H1 (cell line): ENCODE measurements at regions not wholly inside any gene's neighbourhood (a gene's known extent, or its start where the extent isn't known, plus 50 kb on each side); places are given as distances from the start of the nearest gene placed in this dataset.

ENCODE experiments used
- CTCF ChIA-PET: fragments of 300-600 bp; sonication (Branson Sonifier 250); formaldehyde crosslinking; loops from one replicate; lab custom pipeline; 2021; ENCODE audit not compliant: partially characterized antibody; lab: Charles Lee
- POLR2A ChIA-PET: fragments of 300-600 bp; sonication (Branson Sonifier 250); formaldehyde crosslinking; loops from one replicate; lab custom pipeline; 2021; ENCODE audit warnings: inconsistent platforms; ENCODE audit not compliant: partially characterized antibody; lab: Charles Lee
- DNase-seq, 2 experiments: peaks; one replicate each; pipeline versions ENCODE4 v3.0.0 to v3.0.0-alpha.2; 2010 to 2022; ENCODE audit warnings: low spot score in 2 of 2, low read depth in 1 of 2, mixed read lengths in 1 of 2
- FAIRE-seq: peaks from 2 replicates; lab custom pipeline; 2011; peaks lifted over from hg19 to GRCh38; lab: Jason Lieb, UNC
- H2AFZ ChIP-seq: 2 replicates; pipeline ENCODE4 v1.8.1; 2012; ENCODE audit warnings: low read length, inconsistent platforms
- H2AK5ac ChIP-seq: 2 replicates; pipeline ENCODE4 v1.6.1; 2013; ENCODE audit warnings: low read depth, low read length
- H2BK120ac ChIP-seq: replicated peaks from 2 replicates; pipeline ENCODE3; 2013; ENCODE audit warnings: low read depth, low read length, inconsistent platforms
- H2BK12ac ChIP-seq: 2 replicates; pipeline ENCODE4 v1.6.1; 2013; ENCODE audit warnings: low read depth, low read length
- H2BK15ac ChIP-seq: 2 replicates; pipeline ENCODE4 v1.6.1; 2013; ENCODE audit warnings: low read length
- H2BK20ac ChIP-seq: 2 replicates; pipeline ENCODE4 v1.6.1; 2013; ENCODE audit warnings: low read length
- H2BK5ac ChIP-seq: 2 replicates; pipeline ENCODE4 v1.6.1; 2013; ENCODE audit warnings: low read depth, low read length
- H3K14ac ChIP-seq: 2 replicates; pipeline ENCODE4 v1.6.1; 2013; ENCODE audit warnings: inconsistent platforms; ENCODE audit not compliant: insufficient read length
- H3K18ac ChIP-seq: 2 replicates; pipeline ENCODE4 v1.6.1; 2013; ENCODE audit warnings: low read length; ENCODE audit errors: extremely low read depth
- H3K23ac ChIP-seq: 2 replicates; pipeline ENCODE4 v1.6.1; 2013; ENCODE audit warnings: inconsistent platforms; ENCODE audit not compliant: insufficient read length
- H3K23me2 ChIP-seq: 2 replicates; pipeline ENCODE4 v1.6.1; 2013; ENCODE audit warnings: low read depth, low read length
- H3K27ac ChIP-seq: 2 replicates; pipeline ENCODE4 v1.6.1; 2011; ENCODE audit warnings: low read depth, low read length, inconsistent platforms
- H3K27me3 ChIP-seq, 4 experiments: replicated peaks in 1 of 4; 1 replicate in 1 of 4; 2 replicates in 3 of 4; pipeline versions ENCODE4 v1.6.1 to v1.8.1; 2011 to 2013; ENCODE audit warnings: low read length in 3 of 4, mild to moderate bottlenecking in 3 of 4, inconsistent platforms in 2 of 4, mixed read lengths in 2 of 4, moderate library complexity in 1 of 4; ENCODE audit not compliant: control insufficient read depth in 3 of 4, insufficient read depth in 3 of 4; ENCODE audit errors: extremely low read depth in 1 of 4
- H3K36me3 ChIP-seq, 4 experiments: 2 replicates each; pipeline versions ENCODE4 v1.6.1 to v1.8.1; 2011 to 2013; ENCODE audit warnings: mild to moderate bottlenecking in 4 of 4, low read length in 3 of 4, moderate library complexity in 2 of 4, control low read depth in 1 of 4, inconsistent platforms in 1 of 4; ENCODE audit not compliant: insufficient read depth in 4 of 4, control insufficient read depth in 2 of 4
- H3K4ac ChIP-seq: replicated peaks from 2 replicates; pipeline ENCODE3; 2013; ENCODE audit warnings: low read length, low read depth, mixed read lengths, inconsistent platforms; ENCODE audit not compliant: insufficient read length
- H3K4me1 ChIP-seq, 4 experiments: replicated peaks in 1 of 4; 1 replicate in 1 of 4; 2 replicates in 3 of 4; pipeline versions ENCODE4 v1.6.1 to v1.8.1; 2011 to 2013; ENCODE audit warnings: low read length in 3 of 4, inconsistent platforms in 2 of 4, mixed read lengths in 1 of 4; ENCODE audit not compliant: insufficient read depth in 4 of 4, control insufficient read depth in 3 of 4
- H3K4me2 ChIP-seq, 2 experiments: 2 replicates each; pipeline versions ENCODE4 v1.6.1 to v1.8.1; 2011 to 2013; ENCODE audit warnings: low read depth in 2 of 2, low read length in 2 of 2, control low read depth in 1 of 2, inconsistent platforms in 1 of 2, mild to moderate bottlenecking in 1 of 2; ENCODE audit not compliant: insufficient read depth in 1 of 2
- H3K4me3 ChIP-seq, 4 experiments: fragments of 200-600, 300-600 bp in 1 of 4; sonication (generic), shearing (Covaris generic), sonication (Bioruptor Twin) in 1 of 4; 2 replicates each; pipeline versions ENCODE4 v1.5.1 to v1.8.1; 2011 to 2016; ENCODE audit warnings: low read length in 4 of 4, low read depth in 3 of 4, control low read depth in 2 of 4, inconsistent platforms in 2 of 4, mild to moderate bottlenecking in 2 of 4, mixed read lengths in 1 of 4, moderate library complexity in 1 of 4; ENCODE audit not compliant: insufficient read depth in 2 of 4; ENCODE audit errors: extremely low read depth in 1 of 4
- H3K56ac ChIP-seq: replicated peaks from 2 replicates; pipeline ENCODE3; 2013; ENCODE audit warnings: low read depth, mild to moderate bottlenecking, mixed read lengths, low read length, inconsistent platforms; ENCODE audit not compliant: insufficient read length
- H3K79me1 ChIP-seq: 2 replicates; pipeline ENCODE4 v1.6.1; 2013; ENCODE audit warnings: low read depth, low read length, control low read depth
- H3K79me2 ChIP-seq, 2 experiments: 2 replicates each; pipeline versions ENCODE4 v1.6.1 to v1.8.1; 2012 to 2013; ENCODE audit warnings: low read length in 2 of 2, mild to moderate bottlenecking in 2 of 2, inconsistent platforms in 1 of 2; ENCODE audit not compliant: insufficient read depth in 2 of 2, control insufficient read depth in 1 of 2
- H3K9ac ChIP-seq, 4 experiments: replicated peaks in 1 of 4; 1 replicate in 1 of 4; 2 replicates in 3 of 4; pipeline versions ENCODE4 v1.6.1 to v1.8.1; 2011 to 2013; ENCODE audit warnings: low read depth in 3 of 4, low read length in 3 of 4, control low read depth in 2 of 4, mild to moderate bottlenecking in 2 of 4, moderate library complexity in 2 of 4, inconsistent platforms in 1 of 4; ENCODE audit errors: extremely low read depth in 1 of 4
- H3K9me3 ChIP-seq, 2 experiments: 2 replicates each; pipeline versions ENCODE4 v1.6.1 to v1.8.1; 2012 to 2013; ENCODE audit warnings: mild to moderate bottlenecking in 2 of 2, moderate library complexity in 2 of 2, control low read depth in 1 of 2, inconsistent platforms in 1 of 2, low read depth in 1 of 2, low read length in 1 of 2, mixed read lengths in 1 of 2; ENCODE audit not compliant: insufficient read depth in 2 of 2
- H4K20me1 ChIP-seq, 2 experiments: replicated peaks in 1 of 2; 2 replicates each; pipeline versions ENCODE3 to v1.8.1; 2011 to 2013; ENCODE audit warnings: inconsistent platforms in 2 of 2, low read length in 2 of 2, mild to moderate bottlenecking in 1 of 2; ENCODE audit not compliant: insufficient read depth in 2 of 2, control insufficient read depth in 1 of 2
- H4K5ac ChIP-seq: 2 replicates; pipeline ENCODE4 v1.6.1; 2013; ENCODE audit warnings: low read length, low read depth, mixed read lengths, inconsistent platforms; ENCODE audit not compliant: insufficient read length
- H4K8ac ChIP-seq: 2 replicates; pipeline ENCODE4 v1.8.0; 2013; ENCODE audit warnings: mild to moderate bottlenecking, moderate library complexity, low read length, inconsistent platforms; ENCODE audit not compliant: insufficient read depth; ENCODE audit errors: extremely low read depth
- H4K91ac ChIP-seq: replicated peaks from 2 replicates; pipeline ENCODE3; 2013; ENCODE audit warnings: low read length, mixed read lengths, inconsistent platforms; ENCODE audit not compliant: insufficient read length
- BCL11A ChIP-seq, 2 experiments: IDR thresholded peaks; one replicate each; pipeline ENCODE4 v1.6.1; 2011; ENCODE audit warnings: low read depth in 2 of 2, low read length in 2 of 2, mild to moderate bottlenecking in 2 of 2
- BRCA1 ChIP-seq: IDR thresholded peaks from 2 replicates; pipeline ENCODE4 v1.6.1; 2012; ENCODE audit warnings: low read depth, low read length, improper control_type of control experiment
- JUND ChIP-seq: IDR thresholded peaks from 2 replicates; pipeline ENCODE4 v1.6.1; 2011; ENCODE audit warnings: mild to moderate bottlenecking, improper control_type of control experiment, low read length
- POLR2A ChIP-seq, 2 experiments: IDR thresholded peaks; 1 replicate in 1 of 2; 2 replicates in 1 of 2; pipeline ENCODE4 v1.6.1; 2011; ENCODE audit warnings: low read depth in 2 of 2, low read length in 2 of 2, mild to moderate bottlenecking in 2 of 2; ENCODE audit errors: control extremely low read depth in 1 of 2
- RAD21 ChIP-seq, 2 experiments: IDR thresholded peaks in 1 of 2; conservative IDR thresholded peaks in 1 of 2; 2 replicates each; pipeline ENCODE4 v1.6.1; 2011; ENCODE audit warnings: low read depth in 2 of 2, low read length in 2 of 2, improper control_type of control experiment in 1 of 2, inconsistent platforms in 1 of 2, mild to moderate bottlenecking in 1 of 2, moderate library complexity in 1 of 2
- TEAD4 ChIP-seq: IDR thresholded peaks from 2 replicates; pipeline ENCODE4 v1.6.1; 2012; ENCODE audit warnings: low read depth, low read length, inconsistent platforms, mixed read lengths
- WGBS, 2 experiments: shearing (Covaris generic) in 1 of 2; methylation state at CpG; one replicate each; pipeline versions ENCODE4 v1.1.6 to v1.1.7; 2013 to 2015; ENCODE audit warnings: low lambda C conversion rate in 2 of 2, mixed read lengths in 2 of 2, inconsistent platforms in 1 of 2, low coverage in 1 of 2, missing lambda C conversion rate in 1 of 2; ENCODE audit not compliant: insufficient replicate concordance in 2 of 2, insufficient coverage in 1 of 2, insufficient read length in 1 of 2; ENCODE audit errors: extremely low coverage in 1 of 2, missing lambda C conversion rate in 1 of 2; 5-methylcytosine and 5-hydroxymethylcytosine counted together

DNA sequence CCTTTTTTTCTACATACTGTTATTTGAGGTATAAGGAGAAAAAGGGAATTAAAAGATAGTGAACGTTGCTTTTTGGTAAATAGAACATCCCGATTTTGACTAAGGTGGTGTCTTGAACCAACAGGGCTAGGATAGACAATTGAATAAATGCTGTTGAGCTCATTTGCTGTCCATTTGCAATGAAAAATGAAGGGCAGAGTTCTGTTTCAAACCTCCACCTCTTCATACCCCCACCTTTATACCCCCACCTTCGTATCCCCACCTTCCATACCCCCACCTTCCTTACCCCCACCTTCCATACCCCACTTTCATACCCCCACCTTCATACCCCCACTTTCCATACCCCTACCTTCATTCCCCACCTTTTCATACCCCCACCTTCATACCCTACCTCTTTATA, 93.4 kb upstream of the NAA20 start:
- WGBS, 2 experiments = 83 to 100% methylated on average over 1 to 2 of the region's 3 CpGs
- no peak for TF ChIP-seq JUND
- TF ChIP-seq RAD21 (IDR thresholded peaks at IDR 0.05 in 1 of 2, conservative IDR thresholded peaks at IDR 0.05 in 1 of 2; ENCODE audit: low read depth in 2 of 2, low read length in 2 of 2) = no peak
- no peak for TF ChIP-seq BCL11A (IDR thresholded peaks at IDR 0.05; ENCODE audit: low read depth in 2 of 2, low read length in 2 of 2)
- no peak for TF ChIP-seq TEAD4
- no peak for TF ChIP-seq BRCA1
- no peak for TF ChIP-seq POLR2A (IDR thresholded peaks at IDR 0.05; ENCODE audit: control extremely low read depth in 1 of 2, low read depth in 2 of 2, low read length in 2 of 2)

More for the DNA sequence above, 93.4 kb upstream of the NAA20 start:
- H2BK12ac ChIP-seq = no peak overlapping the region
- no peak overlapping the region for H2BK120ac ChIP-seq
- no peaks in the 10 kb centered on the region; a peak in 1 of 7 replicates for H3K27me3 ChIP-seq
- ChIA-PET CTCF (no interaction called here), POLR2A (no interaction called here)
- H2AK5ac ChIP-seq = no peak overlapping the region
- H3K9me3 ChIP-seq = no peaks in the 10 kb centered on the region
- H2BK15ac ChIP-seq = no peak overlapping the region
- FAIRE-seq (no peak), DNase-seq (no peak)
- no peak overlapping the region for H2BK5ac ChIP-seq
- H4K5ac ChIP-seq = no peak overlapping the region
- H2AFZ ChIP-seq = no peak overlapping the region
- no peak overlapping the region for H3K14ac ChIP-seq
- H4K91ac ChIP-seq = no peak overlapping the region
- H3K79me2 ChIP-seq = no peaks in the 10 kb centered on the region
- H4K20me1 ChIP-seq = no peaks in the 10 kb centered on the region
- no peak overlapping the region for H3K18ac ChIP-seq
- H3K4ac ChIP-seq = no peak overlapping the region
- no peak overlapping the region for H3K9ac ChIP-seq
- no peaks in the 10 kb centered on the region for H3K36me3 ChIP-seq
- no peak overlapping the region for H3K27ac ChIP-seq
- no peaks in the 10 kb centered on the region for H3K4me1 ChIP-seq
- H3K23me2 ChIP-seq = peaks cover 1% of the 10 kb centered on the region; the same call in 1 of the 2 replicates
- H4K8ac ChIP-seq = no peak overlapping the region
- no peaks in the 10 kb centered on the region for H3K79me1 ChIP-seq
- no peak overlapping the region for H2BK20ac ChIP-seq
- no peak overlapping the region for H3K4me2 ChIP-seq
- no peak overlapping the region for H3K23ac ChIP-seq
- H3K56ac ChIP-seq = no peak overlapping the region
- no peak overlapping the region for H3K4me3 ChIP-seq
